MM.1S (cell line): ENCODE measurements at regions not wholly inside any gene's neighbourhood (a gene's known extent, or its start where the extent isn't known, plus 50 kb on each side); places are given as distances from the start of the nearest gene placed in this dataset.

Source experiments
- DNase-seq: peaks from one replicate; pipeline ENCODE4 v3.0.0-alpha.2; 2015
- H2AFZ ChIP-seq: fragments of 300-600 bp; sonication (generic); 2 replicates; pipeline ENCODE4 v1.6.0; 2016; ENCODE audit warnings: antibody characterized with exemption, low read length
- H3F3A ChIP-seq: fragments of 300-600 bp; sonication (generic); 2 replicates; pipeline ENCODE4 v1.6.1; 2016; ENCODE audit warnings: mild to moderate bottlenecking, antibody characterized with exemption, low read length, moderate library complexity, mixed read lengths; ENCODE audit not compliant: insufficient read depth
- H3K27ac ChIP-seq: fragments of 300-600 bp; sonication (generic); 2 replicates; pipeline ENCODE4 v1.5.1; 2016; ENCODE audit warnings: mild to moderate bottlenecking, low read length
- H3K27me3 ChIP-seq: fragments of 300-600 bp; sonication (generic); replicated peaks from 2 replicates; pipeline ENCODE4 v1.6.0; 2016; ENCODE audit warnings: low read length; ENCODE audit not compliant: insufficient read depth
- H3K36me3 ChIP-seq: fragments of 300-600 bp; sonication (generic); replicated peaks from 2 replicates; pipeline ENCODE4 v1.6.1; 2016; ENCODE audit warnings: mild to moderate bottlenecking, low read length, mixed read lengths; ENCODE audit not compliant: insufficient read depth
- H3K4me1 ChIP-seq: fragments of 300-600 bp; sonication (generic); 2 replicates; pipeline ENCODE4 v1.6.1; 2016; ENCODE audit warnings: low read length, mixed read lengths
- H3K4me2 ChIP-seq: fragments of 300-600 bp; sonication (generic); 2 replicates; pipeline ENCODE4 v1.6.0; 2016; ENCODE audit warnings: low read depth, low read length
- H3K4me3 ChIP-seq: fragments of 300-600 bp; sonication (generic); 2 replicates; pipeline ENCODE4 v1.5.1; 2016; ENCODE audit warnings: low read length, mixed read lengths
- H3K79me2 ChIP-seq: fragments of 300-600 bp; sonication (generic); 2 replicates; pipeline ENCODE4 v1.6.1; 2016; ENCODE audit warnings: mixed run types, low read length, mixed read lengths
- H3K9ac ChIP-seq: fragments of 300-600 bp; sonication (generic); 2 replicates; pipeline ENCODE4 v1.6.1; 2016; ENCODE audit warnings: low read length, mixed read lengths
- H3K9me2 ChIP-seq: fragments of 300-600 bp; sonication (generic); replicated peaks from 2 replicates; pipeline ENCODE4 v1.6.1; 2016; ENCODE audit warnings: mild to moderate bottlenecking, low read length, mixed read lengths; ENCODE audit not compliant: insufficient read depth
- H3K9me3 ChIP-seq: fragments of 300-600 bp; sonication (generic); replicated peaks from 2 replicates; pipeline ENCODE4 v1.6.1; 2016; ENCODE audit warnings: mild to moderate bottlenecking, low read length, mixed read lengths; ENCODE audit not compliant: insufficient read depth
- H4K20me1 ChIP-seq: fragments of 300-600 bp; sonication (generic); 2 replicates; pipeline ENCODE4 v1.6.1; 2016; ENCODE audit warnings: mild to moderate bottlenecking, low read length, moderate library complexity, mixed read lengths; ENCODE audit not compliant: insufficient read depth
- EZH2 ChIP-seq: fragments of 300-600 bp; sonication (generic); optimal IDR thresholded peaks from 2 replicates; pipeline ENCODE3; 2017; ENCODE audit warnings: low read depth, mild to moderate bottlenecking, antibody characterized with exemption, low read length, mixed read lengths
- EZH2phosphoT487 ChIP-seq: fragments of 300-600 bp; sonication (generic); IDR thresholded peaks from 2 replicates; pipeline ENCODE4 v1.6.1; 2018; ENCODE audit warnings: antibody characterized with exemption, low read length
- TF ChIP-seq, protein P1 (sequence below): fragments of 300-600 bp; sonication (generic); IDR thresholded peaks from 2 replicates; pipeline ENCODE4 v1.5.1; 2016; ENCODE audit warnings: antibody characterized with exemption, low read length, mixed read lengths

DNA sequence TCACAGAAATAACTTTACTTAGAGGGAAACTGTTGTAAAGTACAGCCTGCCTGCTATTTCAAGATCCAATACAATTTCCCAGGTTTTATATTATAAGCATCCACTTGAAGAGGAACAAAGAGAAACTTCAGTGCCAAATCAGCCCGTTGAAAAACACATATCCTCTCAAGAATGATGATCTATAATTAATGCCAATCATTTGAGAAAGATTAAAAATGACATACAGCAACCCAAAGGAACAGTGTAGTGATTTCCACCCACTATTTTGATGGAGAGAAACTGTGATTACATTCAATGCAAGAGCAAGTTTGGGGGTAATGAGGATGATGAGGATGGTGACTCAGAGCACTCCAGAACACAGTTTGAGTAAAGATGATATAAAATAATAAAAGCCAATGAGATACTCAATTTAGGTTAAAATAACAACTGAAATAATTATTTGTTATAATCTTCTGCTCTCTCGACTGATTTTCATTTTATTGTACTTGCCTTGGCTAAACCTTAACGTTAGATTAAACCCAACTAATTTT, 715.5 kb downstream of the NCAM2 start:
- Histone ChIP-seq H3K27ac (no peak overlapping the region), H3K9ac (no peak overlapping the region), H3K9me3 (no peaks in the 10 kb centered on the region)

DNA sequence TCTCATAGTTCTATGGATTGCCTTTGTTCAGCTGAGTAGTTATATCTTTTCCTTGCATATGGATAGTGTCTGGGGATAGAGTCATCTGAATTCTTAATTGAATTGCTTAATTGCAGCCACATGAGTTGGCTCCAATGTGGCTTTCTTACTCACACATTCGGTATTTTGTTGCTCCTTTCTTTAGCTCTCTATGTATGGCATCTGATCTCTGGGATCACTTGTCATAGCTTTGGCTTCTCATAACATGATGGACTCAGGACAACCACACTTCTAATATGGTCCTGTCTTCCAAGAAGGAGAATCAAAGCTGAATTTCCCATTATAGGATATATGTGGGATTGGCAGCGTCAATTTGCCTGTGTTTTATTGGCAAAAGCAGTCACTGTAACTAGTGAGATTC, 716.2 kb downstream of the NCAM2 start:
- no peaks in the 10 kb centered on the region for H3K9me3 ChIP-seq
- H3K4me3 ChIP-seq: no peak overlapping the region
- H3K9ac ChIP-seq: no peak overlapping the region
- H4K20me1 ChIP-seq: no peaks in the 10 kb centered on the region
- H3F3A ChIP-seq: no peaks in the 10 kb centered on the region
- H3K27me3 ChIP-seq: no peaks in the 10 kb centered on the region
- H3K4me2 ChIP-seq: no peak overlapping the region
- no peaks in the 10 kb centered on the region for H3K36me3 ChIP-seq
- no peaks in the 10 kb centered on the region for H3K9me2 ChIP-seq
- H3K79me2 ChIP-seq: no peaks in the 10 kb centered on the region
- no peak overlapping the region for H3K27ac ChIP-seq
- H3K4me1 ChIP-seq: no peaks in the 10 kb centered on the region
- no peak for DNase-seq
- H2AFZ ChIP-seq: no peak overlapping the region
- TF ChIP-seq, protein P1, sequence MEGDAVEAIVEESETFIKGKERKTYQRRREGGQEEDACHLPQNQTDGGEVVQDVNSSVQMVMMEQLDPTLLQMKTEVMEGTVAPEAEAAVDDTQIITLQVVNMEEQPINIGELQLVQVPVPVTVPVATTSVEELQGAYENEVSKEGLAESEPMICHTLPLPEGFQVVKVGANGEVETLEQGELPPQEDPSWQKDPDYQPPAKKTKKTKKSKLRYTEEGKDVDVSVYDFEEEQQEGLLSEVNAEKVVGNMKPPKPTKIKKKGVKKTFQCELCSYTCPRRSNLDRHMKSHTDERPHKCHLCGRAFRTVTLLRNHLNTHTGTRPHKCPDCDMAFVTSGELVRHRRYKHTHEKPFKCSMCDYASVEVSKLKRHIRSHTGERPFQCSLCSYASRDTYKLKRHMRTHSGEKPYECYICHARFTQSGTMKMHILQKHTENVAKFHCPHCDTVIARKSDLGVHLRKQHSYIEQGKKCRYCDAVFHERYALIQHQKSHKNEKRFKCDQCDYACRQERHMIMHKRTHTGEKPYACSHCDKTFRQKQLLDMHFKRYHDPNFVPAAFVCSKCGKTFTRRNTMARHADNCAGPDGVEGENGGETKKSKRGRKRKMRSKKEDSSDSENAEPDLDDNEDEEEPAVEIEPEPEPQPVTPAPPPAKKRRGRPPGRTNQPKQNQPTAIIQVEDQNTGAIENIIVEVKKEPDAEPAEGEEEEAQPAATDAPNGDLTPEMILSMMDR: no peak
- no peak for TF ChIP-seq EZH2phosphoT487
- TF ChIP-seq EZH2: no peak

More for the DNA sequence above, 715.5 kb downstream of the NCAM2 start:
- Histone ChIP-seq H4K20me1 (no peaks in the 10 kb centered on the region), H3K9me2 (no peaks in the 10 kb centered on the region), H3K4me1 (no peaks in the 10 kb centered on the region), H2AFZ (no peak overlapping the region), H3K27me3 (no peaks in the 10 kb centered on the region), H3F3A (no peaks in the 10 kb centered on the region), H3K4me3 (no peak overlapping the region), H3K79me2 (no peaks in the 10 kb centered on the region), H3K4me2 (no peak overlapping the region), H3K36me3 (no peaks in the 10 kb centered on the region)
- TF ChIP-seq EZH2phosphoT487 (no peak), EZH2 (no peak)
- TF ChIP-seq, protein P1: no peak
- no peak for DNase-seq

DNA sequence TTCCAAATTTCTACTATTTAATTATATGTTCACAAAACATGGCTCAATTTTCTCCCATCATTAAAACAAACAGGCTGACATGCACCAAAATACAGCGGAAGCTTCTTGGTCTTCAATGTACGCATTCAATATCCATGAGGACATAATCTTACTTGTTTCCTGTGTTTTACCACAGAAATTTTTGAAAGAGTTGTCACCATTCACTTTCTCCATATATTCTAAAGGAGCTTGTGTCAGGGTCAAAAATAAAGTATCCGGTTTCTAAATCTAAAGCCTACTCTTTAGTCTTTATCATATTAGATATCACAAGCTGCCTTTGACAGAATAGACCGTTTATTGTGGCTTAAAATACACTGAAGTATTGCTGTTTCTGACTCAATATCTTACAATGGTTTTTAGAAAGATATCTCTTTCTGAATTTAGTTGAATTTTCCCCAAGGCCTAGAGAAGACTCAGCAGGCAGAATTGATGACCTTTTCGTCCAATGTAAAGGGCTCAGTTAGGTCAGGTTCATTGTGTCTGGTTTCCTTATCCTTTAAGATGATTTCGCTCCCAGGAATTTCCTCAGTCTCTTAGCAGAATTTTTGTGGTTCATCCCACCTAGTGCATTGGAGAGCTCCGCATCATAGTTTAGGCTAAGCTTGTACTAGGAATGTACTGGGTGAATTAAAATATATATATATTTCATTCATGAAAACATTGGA, 717.2 kb downstream of the NCAM2 start:
- Histone ChIP-seq H3K27me3 (no peaks in the 10 kb centered on the region), H4K20me1 (no peaks in the 10 kb centered on the region), H3K9me3 (no peaks in the 10 kb centered on the region), H3F3A (no peaks in the 10 kb centered on the region), H3K4me1 (no peaks in the 10 kb centered on the region), H2AFZ (no peak overlapping the region), H3K4me2 (no peak overlapping the region), H3K4me3 (no peak overlapping the region), H3K9me2 (no peaks in the 10 kb centered on the region), H3K9ac (no peak overlapping the region), H3K36me3 (no peaks in the 10 kb centered on the region), H3K27ac (no peak overlapping the region), H3K79me2 (no peaks in the 10 kb centered on the region)
- TF ChIP-seq EZH2phosphoT487: no peak
- TF ChIP-seq, protein P1: no peak
- TF ChIP-seq EZH2: no peak
- DNase-seq: no peak
